HEK293 (cell line): ENCODE measurements at regions not wholly inside any gene's neighbourhood (a gene's known extent, or its start where the extent isn't known, plus 50 kb on each side); places are given as distances from the start of the nearest gene placed in this dataset.

Experiments used
- CTCF ChIA-PET: fragments of 350-600 bp; formaldehyde crosslinking; extraction: SDS; loops from one replicate; lab custom pipeline; 2021; ENCODE audit warnings: antibody characterized with exemption; lab: Yijun Ruan, JAX
- POLR2A ChIA-PET: fragments of 300-600 bp; formaldehyde crosslinking; extraction: SDS; loops from one replicate; lab custom pipeline; 2020; ENCODE audit warnings: antibody characterized with exemption, inconsistent platforms; lab: Yijun Ruan, JAX
- H3K27ac ChIP-seq: fragments of 200-500 bp; sonication (Bioruptor generic); 2 replicates; pipeline ENCODE4 v1.5.1; 2014; ENCODE audit warnings: low read depth, low read length, control low read depth, inconsistent platforms; ENCODE audit errors: extremely low read depth
- H3K36me3 ChIP-seq, 2 experiments: fragments of 200-500 bp in 1 of 2; sonication (Bioruptor generic) in 1 of 2; 1 replicate in 1 of 2; 2 replicates in 1 of 2; pipeline ENCODE4 v1.5.1; 2014 to 2017; ENCODE audit warnings: inconsistent platforms in 2 of 2, low read length in 2 of 2; ENCODE audit not compliant: control insufficient read depth in 2 of 2, insufficient read depth in 1 of 2
- H3K4me1 ChIP-seq: fragments of 200-500 bp; sonication (Bioruptor generic); 2 replicates; pipeline ENCODE4 v1.5.1; 2014; ENCODE audit warnings: mild to moderate bottlenecking, low read length, inconsistent platforms; ENCODE audit not compliant: control insufficient read depth, insufficient read depth
- H3K4me3 ChIP-seq: 2 replicates; pipeline ENCODE4 v1.5.1; 2011; ENCODE audit warnings: low read depth, mild to moderate bottlenecking, control low read depth, low read length, moderate library complexity
- H3K9me3 ChIP-seq: fragments of 200-500 bp; sonication (Bioruptor generic); 2 replicates; pipeline ENCODE4 v1.5.1; 2014; ENCODE audit warnings: low read depth, low read length, inconsistent platforms; ENCODE audit not compliant: control insufficient read depth, insufficient read depth
- EGR2 ChIP-seq: fragments of 450-650 bp; formaldehyde crosslinking; IDR thresholded peaks from 2 replicates; pipeline ENCODE4 v1.5.1; 2016; ENCODE audit warnings: low read depth, missing biosample characterization, missing genetic modification characterization
- KLF10 ChIP-seq: fragments of 450-650 bp; IDR thresholded peaks from 2 replicates; pipeline ENCODE4 v1.5.1; 2018; ENCODE audit warnings: missing biosample characterization, mild to moderate bottlenecking, missing genetic modification characterization
- KLF9 ChIP-seq: fragments of 450-650 bp; formaldehyde crosslinking; IDR thresholded peaks from 2 replicates; pipeline ENCODE4 v1.5.1; 2016; ENCODE audit warnings: missing biosample characterization, missing genetic modification characterization, low read depth
- SCRT2 ChIP-seq: fragments of 450-650 bp; formaldehyde crosslinking; IDR thresholded peaks from 2 replicates; pipeline ENCODE4 v1.5.1; 2016; ENCODE audit warnings: missing biosample characterization, missing genetic modification characterization
- SP3 ChIP-seq: fragments of 450-650 bp; formaldehyde crosslinking; IDR thresholded peaks from 2 replicates; pipeline ENCODE4 v1.5.1; 2016; ENCODE audit warnings: missing biosample characterization, missing genetic modification characterization
- YY2 ChIP-seq: fragments of 450-650 bp; formaldehyde crosslinking; IDR thresholded peaks from 2 replicates; pipeline ENCODE4 v1.5.1; 2016; ENCODE audit warnings: missing biosample characterization, missing genetic modification characterization
- ZBTB7A ChIP-seq: fragments of 450-650 bp; formaldehyde crosslinking; IDR thresholded peaks from 2 replicates; pipeline ENCODE4 v1.5.1; 2016; ENCODE audit warnings: low read depth, missing biosample characterization, missing genetic modification characterization
- ZEB2 ChIP-seq: fragments of 450-650 bp; formaldehyde crosslinking; IDR thresholded peaks from 2 replicates; pipeline ENCODE4 v1.5.1; 2016; ENCODE audit warnings: missing biosample characterization, missing genetic modification characterization
- ZFP41 ChIP-seq: fragments of 450-650 bp; formaldehyde crosslinking; IDR thresholded peaks from 2 replicates; pipeline ENCODE4 v1.5.1; 2016; ENCODE audit warnings: missing biosample characterization, missing genetic modification characterization, borderline replicate concordance
- ZIC2 ChIP-seq: fragments of 450-650 bp; formaldehyde crosslinking; IDR thresholded peaks from 2 replicates; pipeline ENCODE4 v1.5.1; 2016; ENCODE audit warnings: missing biosample characterization, missing genetic modification characterization
- ZNF10 ChIP-seq: fragments of 450-650 bp; formaldehyde crosslinking; IDR thresholded peaks from 2 replicates; pipeline ENCODE4 v1.5.1; 2017; ENCODE audit warnings: missing biosample characterization, missing genetic modification characterization
- ZNF112 ChIP-seq: fragments of 450-650 bp; formaldehyde crosslinking; IDR thresholded peaks from 2 replicates; pipeline ENCODE4 v1.5.0; 2017; ENCODE audit warnings: missing biosample characterization, missing genetic modification characterization
- ZNF138 ChIP-seq: fragments of 450-650 bp; formaldehyde crosslinking; IDR thresholded peaks from 2 replicates; pipeline ENCODE4 v1.5.1; 2016; ENCODE audit warnings: missing biosample characterization, missing genetic modification characterization, borderline replicate concordance
- ZNF2 ChIP-seq: fragments of 450-650 bp; formaldehyde crosslinking; IDR thresholded peaks from 2 replicates; pipeline ENCODE4 v1.5.1; 2016; ENCODE audit warnings: missing biosample characterization, missing genetic modification characterization
- ZNF292 ChIP-seq: fragments of 450-650 bp; formaldehyde crosslinking; IDR thresholded peaks from 2 replicates; pipeline ENCODE4 v1.5.1; 2016; ENCODE audit warnings: low read depth, missing biosample characterization, missing genetic modification characterization, borderline replicate concordance
- ZNF549 ChIP-seq: fragments of 450-650 bp; IDR thresholded peaks from 2 replicates; pipeline ENCODE4 v1.5.1; 2018; ENCODE audit warnings: missing biosample characterization, missing genetic modification characterization, mild to moderate bottlenecking, inconsistent platforms, moderate library complexity
- ZNF558 ChIP-seq: fragments of 450-650 bp; formaldehyde crosslinking; IDR thresholded peaks from 2 replicates; pipeline ENCODE4 v1.5.1; 2016; ENCODE audit warnings: missing biosample characterization, missing genetic modification characterization
- ZNF561 ChIP-seq: fragments of 450-650 bp; IDR thresholded peaks from 2 replicates; pipeline ENCODE4 v1.5.1; 2018; ENCODE audit warnings: missing biosample characterization, missing genetic modification characterization, borderline replicate concordance
- ZNF658 ChIP-seq: fragments of 450-650 bp; formaldehyde crosslinking; IDR thresholded peaks from 2 replicates; pipeline ENCODE4; 2016; ENCODE audit warnings: missing biosample characterization, missing genetic modification characterization
- ZNF777 ChIP-seq: fragments of 450-650 bp; formaldehyde crosslinking; IDR thresholded peaks from 2 replicates; pipeline ENCODE4 v1.5.1; 2017; ENCODE audit warnings: missing biosample characterization, missing genetic modification characterization, borderline replicate concordance
- ZNF785 ChIP-seq: fragments of 450-650 bp; formaldehyde crosslinking; IDR thresholded peaks from 2 replicates; pipeline ENCODE4 v1.5.1; 2016; ENCODE audit warnings: missing biosample characterization, missing genetic modification characterization
- ZNF843 ChIP-seq: fragments of 450-650 bp; formaldehyde crosslinking; IDR thresholded peaks from 2 replicates; pipeline ENCODE4 v1.5.1; 2016; ENCODE audit warnings: missing biosample characterization, missing genetic modification characterization
- ZSCAN23 ChIP-seq: fragments of 450-650 bp; formaldehyde crosslinking; IDR thresholded peaks from 2 replicates; pipeline ENCODE4 v1.5.1; 2016; ENCODE audit warnings: missing biosample characterization, missing genetic modification characterization
- ZSCAN30 ChIP-seq: fragments of 450-650 bp; IDR thresholded peaks from 2 replicates; pipeline ENCODE4 v1.5.1; 2018; ENCODE audit warnings: missing biosample characterization, mild to moderate bottlenecking, missing genetic modification characterization, moderate library complexity
- TF ChIP-seq, protein P1 (sequence below): fragments of 450-650 bp; formaldehyde crosslinking; IDR thresholded peaks from 2 replicates; pipeline ENCODE4 v1.5.1; 2016; ENCODE audit warnings: missing biosample characterization, missing genetic modification characterization
- TF ChIP-seq, protein P2 (sequence below): fragments of 450-650 bp; formaldehyde crosslinking; IDR thresholded peaks from 2 replicates; pipeline ENCODE4 v1.5.1; 2017; ENCODE audit warnings: missing biosample characterization, mild to moderate bottlenecking, missing genetic modification characterization, moderate library complexity
- TF ChIP-seq, protein P3 (sequence below): fragments of 450-650 bp; formaldehyde crosslinking; IDR thresholded peaks from 2 replicates; pipeline ENCODE4 v1.5.1; 2016; ENCODE audit warnings: missing biosample characterization, missing genetic modification characterization
- TF ChIP-seq, protein P4 (sequence below): fragments of 450-650 bp; formaldehyde crosslinking; IDR thresholded peaks from 2 replicates; pipeline ENCODE4 v1.5.1; 2016; ENCODE audit warnings: missing biosample characterization, missing genetic modification characterization

DNA sequence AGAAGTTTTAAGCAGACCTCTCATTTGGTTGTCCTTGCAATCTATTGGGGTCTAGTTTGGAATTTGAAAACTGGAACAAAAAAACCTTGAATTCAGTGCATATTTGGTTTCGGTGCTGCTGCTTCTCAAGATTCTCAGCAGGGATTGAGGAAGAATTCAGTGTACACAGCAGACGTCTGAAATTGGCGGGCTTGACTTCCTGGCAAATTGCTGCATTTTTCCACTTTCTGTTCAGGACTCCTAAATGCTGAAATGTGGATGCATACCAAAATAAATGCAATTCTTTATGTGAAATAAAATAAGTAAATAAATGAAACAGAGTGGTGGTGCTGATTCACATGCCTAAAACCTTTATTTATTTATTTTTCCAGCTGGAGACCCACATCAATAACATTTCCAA, 332.4 kb upstream of the KYNU start (continued):
- TF ChIP-seq SCRT2 (tag by site-specific recombination) (no peak), YY2 (tag by site-specific recombination) (no peak), ZNF558 (no peak), ZNF561 (tag by site-specific recombination) (no peak), ZNF785 (tag by site-specific recombination) (no peak), ZEB2 (tag by site-specific recombination) (no peak), ZNF658 (no peak), ZNF549 (no peak), ZNF138 (no peak), ZNF2 (tag by site-specific recombination) (no peak)
- TF ChIP-seq, protein P1, sequence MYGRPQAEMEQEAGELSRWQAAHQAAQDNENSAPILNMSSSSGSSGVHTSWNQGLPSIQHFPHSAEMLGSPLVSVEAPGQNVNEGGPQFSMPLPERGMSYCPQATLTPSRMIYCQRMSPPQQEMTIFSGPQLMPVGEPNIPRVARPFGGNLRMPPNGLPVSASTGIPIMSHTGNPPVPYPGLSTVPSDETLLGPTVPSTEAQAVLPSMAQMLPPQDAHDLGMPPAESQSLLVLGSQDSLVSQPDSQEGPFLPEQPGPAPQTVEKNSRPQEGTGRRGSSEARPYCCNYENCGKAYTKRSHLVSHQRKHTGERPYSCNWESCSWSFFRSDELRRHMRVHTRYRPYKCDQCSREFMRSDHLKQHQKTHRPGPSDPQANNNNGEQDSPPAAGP, result no peak

DNA sequence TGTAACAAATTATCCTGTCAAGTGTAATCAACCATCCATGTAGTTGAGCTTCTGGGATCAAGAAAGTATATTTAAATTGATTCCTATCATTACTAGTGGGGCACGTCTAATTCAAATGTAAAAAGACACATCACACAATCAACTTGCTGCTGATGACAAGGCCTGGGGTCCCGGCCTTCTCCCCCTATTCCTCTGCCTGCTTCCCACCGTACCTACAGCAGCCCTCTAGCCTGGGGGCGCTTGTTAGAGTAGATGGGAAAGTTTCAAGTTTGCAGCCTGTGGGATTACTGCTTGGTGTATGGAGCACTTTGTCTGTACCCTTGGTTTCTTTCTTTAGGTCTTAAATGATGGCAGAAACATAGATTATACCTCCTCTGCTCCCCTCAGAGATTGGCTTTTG, 333.3 kb upstream of the KYNU start:
- POLR2A ChIA-PET, result no interaction called here
- H3K4me1 ChIP-seq, result no peaks in the 10 kb centered on the region
- CTCF ChIA-PET, result no interaction called here
- no peaks in the 10 kb centered on the region for H3K36me3 ChIP-seq
- H3K4me3 ChIP-seq, result no peak overlapping the region
- TF ChIP-seq KLF9 (tag by site-specific recombination), result no peak
- H3K27ac ChIP-seq, result no peak overlapping the region
- no peaks in the 10 kb centered on the region for H3K9me3 ChIP-seq

DNA sequence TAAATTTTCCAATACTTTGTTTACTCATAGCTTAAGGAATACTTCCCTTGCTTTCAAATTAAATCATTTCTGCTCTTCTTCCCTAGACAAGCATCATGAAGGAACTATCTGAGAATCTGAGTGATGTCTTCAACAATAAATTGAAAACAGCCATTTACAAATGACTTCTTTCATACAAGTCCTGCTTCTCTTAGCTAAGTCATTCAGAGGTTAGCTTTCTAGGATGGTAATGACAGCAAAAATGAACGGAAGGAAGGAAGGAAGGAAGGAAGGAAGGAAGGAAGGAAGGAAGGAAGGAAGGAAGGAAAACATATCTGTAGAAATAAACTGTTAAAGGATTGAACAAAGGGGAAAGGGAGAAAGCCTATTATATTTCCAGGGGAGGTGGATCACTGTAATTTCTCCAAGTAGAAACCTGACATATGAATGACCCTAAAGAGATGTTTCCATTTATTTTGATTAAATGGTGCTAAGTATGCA, 335.0 kb upstream of the KYNU start:
- CTCF ChIA-PET, result interaction anchor here (0.6 kb wide), 1 partner anchor 492 kb away, joined by 3 read pairs; no protein-coding TSS in a partner anchor

More for the DNA sequence above, 335.0 kb upstream of the KYNU start:
- Histone ChIP-seq H3K9me3 (no peaks in the 10 kb centered on the region), H3K4me3 (no peak overlapping the region), H3K36me3 (no peaks in the 10 kb centered on the region), H3K4me1 (no peaks in the 10 kb centered on the region)
- POLR2A ChIA-PET, result no interaction called here
- TF ChIP-seq ZSCAN23 (tag by site-specific recombination) (no peak), ZFP41 (tag by site-specific recombination) (no peak), ZNF843 (tag by site-specific recombination) (no peak), ZNF112 (tag by site-specific recombination) (no peak), ZIC2 (tag by site-specific recombination) (no peak), ZNF292 (tag by site-specific recombination) (no peak), ZBTB7A (no peak), ZEB2 (tag by site-specific recombination) (no peak), ZSCAN30 (tag by site-specific recombination) (no peak), SP3 (tag by site-specific recombination) (no peak), EGR2 (tag by site-specific recombination) (no peak), ZNF10 (no peak), KLF10 (no peak), ZNF777 (tag by site-specific recombination) (no peak)
- TF ChIP-seq, protein P2, sequence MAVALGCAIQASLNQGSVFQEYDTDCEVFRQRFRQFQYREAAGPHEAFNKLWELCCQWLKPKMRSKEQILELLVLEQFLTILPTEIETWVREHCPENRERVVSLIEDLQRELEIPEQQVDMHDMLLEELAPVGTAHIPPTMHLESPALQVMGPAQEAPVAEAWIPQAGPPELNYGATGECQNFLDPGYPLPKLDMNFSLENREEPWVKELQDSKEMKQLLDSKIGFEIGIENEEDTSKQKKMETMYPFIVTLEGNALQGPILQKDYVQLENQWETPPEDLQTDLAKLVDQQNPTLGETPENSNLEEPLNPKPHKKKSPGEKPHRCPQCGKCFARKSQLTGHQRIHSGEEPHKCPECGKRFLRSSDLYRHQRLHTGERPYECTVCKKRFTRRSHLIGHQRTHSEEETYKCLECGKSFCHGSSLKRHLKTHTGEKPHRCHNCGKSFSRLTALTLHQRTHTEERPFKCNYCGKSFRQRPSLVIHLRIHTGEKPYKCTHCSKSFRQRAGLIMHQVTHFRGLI (tag by site-specific recombination), result no peak
- TF ChIP-seq, protein P3, sequence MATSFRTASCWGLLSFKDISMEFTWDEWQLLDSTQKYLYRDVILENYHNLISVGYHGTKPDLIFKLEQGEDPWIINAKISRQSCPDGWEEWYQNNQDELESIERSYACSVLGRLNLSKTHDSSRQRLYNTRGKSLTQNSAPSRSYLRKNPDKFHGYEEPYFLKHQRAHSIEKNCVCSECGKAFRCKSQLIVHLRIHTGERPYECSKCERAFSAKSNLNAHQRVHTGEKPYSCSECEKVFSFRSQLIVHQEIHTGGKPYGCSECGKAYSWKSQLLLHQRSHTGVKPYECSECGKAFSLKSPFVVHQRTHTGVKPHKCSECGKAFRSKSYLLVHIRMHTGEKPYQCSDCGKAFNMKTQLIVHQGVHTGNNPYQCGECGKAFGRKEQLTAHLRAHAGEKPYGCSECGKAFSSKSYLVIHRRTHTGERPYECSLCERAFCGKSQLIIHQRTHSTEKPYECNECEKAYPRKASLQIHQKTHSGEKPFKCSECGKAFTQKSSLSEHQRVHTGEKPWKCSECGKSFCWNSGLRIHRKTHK, result no peak
- TF ChIP-seq, protein P4, sequence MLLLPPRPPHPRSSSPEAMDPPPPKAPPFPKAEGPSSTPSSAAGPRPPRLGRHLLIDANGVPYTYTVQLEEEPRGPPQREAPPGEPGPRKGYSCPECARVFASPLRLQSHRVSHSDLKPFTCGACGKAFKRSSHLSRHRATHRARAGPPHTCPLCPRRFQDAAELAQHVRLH (tag by site-specific recombination), result no peak
- TF ChIP-seq, all 188 proteins: peak for 0
- no peak overlapping the region for H3K27ac ChIP-seq
